GM23338 (cell line): ENCODE measurements at regions not wholly inside any gene's neighbourhood (a gene's known extent, or its start where the extent isn't known, plus 50 kb on each side); places are given as distances from the start of the nearest gene placed in this dataset.

Experiments used
- CREB1 ChIP-seq: fragments of 250-450 bp; sonication (Bioruptor Pico); IDR thresholded peaks from 2 replicates; pipeline ENCODE4 v1.5.0; 2020; ENCODE audit warnings: low read depth, mild to moderate bottlenecking, moderate library complexity
- POLR2AphosphoS5 ChIP-seq: IDR thresholded peaks from 2 replicates; pipeline ENCODE4 v1.6.1; 2016; ENCODE audit warnings: antibody characterized with exemption, low read depth
- TF ChIP-seq, protein P1 (sequence below), 2 experiments: fragments of 200-600 bp in 1 of 2; sonication (generic) in 1 of 2; conservative IDR thresholded peaks; 2 replicates each; pipeline versions ENCODE4 v1.5.1 to v1.6.1; 2016 to 2017; ENCODE audit warnings: antibody characterized with exemption in 2 of 2, low read depth in 2 of 2, mild to moderate bottlenecking in 2 of 2, moderate library complexity in 1 of 2

DNA sequence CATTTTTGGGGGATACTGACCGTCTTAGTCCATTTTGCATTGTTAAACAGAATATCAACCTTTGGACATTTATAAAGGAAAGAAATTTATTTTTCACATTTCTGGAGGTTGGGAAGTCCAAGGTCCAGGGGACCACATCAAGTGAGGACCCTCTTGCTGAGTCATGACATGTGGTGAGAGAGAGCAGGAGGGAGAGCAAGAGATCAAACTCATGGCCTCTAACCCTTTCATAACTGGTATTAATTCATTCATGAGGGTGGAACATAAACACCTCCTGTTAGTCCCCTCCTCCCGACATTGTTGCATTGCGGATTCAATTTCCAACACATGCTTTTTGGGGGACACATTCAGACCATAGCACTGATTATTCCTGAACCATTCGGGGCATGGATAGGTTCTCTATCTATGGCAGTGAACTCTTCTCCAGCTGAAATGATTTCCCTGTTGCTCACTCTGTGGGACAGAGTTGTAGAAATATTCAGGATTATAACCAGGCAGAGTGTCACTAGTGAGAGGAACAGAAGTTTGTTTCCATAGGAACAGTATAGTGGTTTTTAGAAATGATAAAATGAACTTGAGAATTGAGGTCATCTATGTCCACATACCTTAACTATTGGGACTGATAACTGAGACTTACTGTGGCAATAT lies 88.2 kb upstream of the OR9Q1 start:
- TF ChIP-seq, protein P1, sequence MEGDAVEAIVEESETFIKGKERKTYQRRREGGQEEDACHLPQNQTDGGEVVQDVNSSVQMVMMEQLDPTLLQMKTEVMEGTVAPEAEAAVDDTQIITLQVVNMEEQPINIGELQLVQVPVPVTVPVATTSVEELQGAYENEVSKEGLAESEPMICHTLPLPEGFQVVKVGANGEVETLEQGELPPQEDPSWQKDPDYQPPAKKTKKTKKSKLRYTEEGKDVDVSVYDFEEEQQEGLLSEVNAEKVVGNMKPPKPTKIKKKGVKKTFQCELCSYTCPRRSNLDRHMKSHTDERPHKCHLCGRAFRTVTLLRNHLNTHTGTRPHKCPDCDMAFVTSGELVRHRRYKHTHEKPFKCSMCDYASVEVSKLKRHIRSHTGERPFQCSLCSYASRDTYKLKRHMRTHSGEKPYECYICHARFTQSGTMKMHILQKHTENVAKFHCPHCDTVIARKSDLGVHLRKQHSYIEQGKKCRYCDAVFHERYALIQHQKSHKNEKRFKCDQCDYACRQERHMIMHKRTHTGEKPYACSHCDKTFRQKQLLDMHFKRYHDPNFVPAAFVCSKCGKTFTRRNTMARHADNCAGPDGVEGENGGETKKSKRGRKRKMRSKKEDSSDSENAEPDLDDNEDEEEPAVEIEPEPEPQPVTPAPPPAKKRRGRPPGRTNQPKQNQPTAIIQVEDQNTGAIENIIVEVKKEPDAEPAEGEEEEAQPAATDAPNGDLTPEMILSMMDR (conservative IDR thresholded peaks at IDR 0.05; ENCODE audit: low read depth in 2 of 2) = no peak
- TF ChIP-seq CREB1 (CRISPR knock-in tag) (no peak), POLR2AphosphoS5 (no peak)
